ENCODE measurements at regions not wholly inside any gene's neighbourhood (a gene's known extent, or its start where the extent isn't known, plus 50 kb on each side); places are given as distances from the start of the nearest gene placed in this dataset.

DNA sequence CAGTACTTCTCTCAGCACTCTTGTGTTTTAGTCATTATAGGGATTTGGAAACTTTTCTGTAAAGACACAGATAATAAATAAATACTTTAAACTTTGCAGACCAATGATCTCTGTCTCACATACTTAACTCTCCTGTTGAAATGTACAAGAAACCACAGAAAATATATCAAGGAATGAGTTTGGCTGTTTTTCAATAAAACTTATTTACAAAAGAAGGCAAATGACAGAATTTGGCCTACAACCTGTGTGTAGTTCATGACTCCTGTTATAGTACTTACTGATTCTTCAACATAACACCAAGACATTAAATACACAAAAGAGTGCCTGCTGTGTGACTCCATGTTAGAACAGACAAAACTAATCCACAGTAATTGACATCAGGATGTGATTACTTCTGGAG lies 510.0 kb upstream of the PHF14 start:
- no peak for TF ChIP-seq ZBTB7A (IDR thresholded peaks at IDR 0.05; ENCODE audit: low read depth)
- TF ChIP-seq EP300 (IDR thresholded peaks at IDR 0.05; ENCODE audit: borderline replicate concordance) = no peak
- TF ChIP-seq NFIC (IDR thresholded peaks at IDR 0.05) = no peak

Measured in Ishikawa (cell line).